ENCODE measurements at regions not wholly inside any gene's neighbourhood (a gene's known extent, or its start where the extent isn't known, plus 50 kb on each side); places are given as distances from the start of the nearest gene placed in this dataset.

GRCh38 chr21:26297851-26298250 lies 127.3 kb upstream of the APP start:
- H3F3A ChIP-seq (ENCODE audit: insufficient read depth) = no peaks in the 10 kb centered on the region
- no peaks in the 10 kb centered on the region for H3K9me2 ChIP-seq (ENCODE audit: insufficient read depth)
- no peaks in the 10 kb centered on the region for H3K79me2 ChIP-seq (ENCODE audit: insufficient read depth)
- no peak overlapping the region for H2AFZ ChIP-seq
- H3K4me1 ChIP-seq (ENCODE audit: insufficient read depth) = no peaks in the 10 kb centered on the region
- in situ Hi-C loops (cut with MboI) = no loop called here
- H3K36me3 ChIP-seq (ENCODE audit: low read depth) = no peaks in the 10 kb centered on the region
- H3K9me3 ChIP-seq (ENCODE audit: low read depth) = peaks cover 4% of the 10 kb centered on the region
- TF ChIP-seq EZH2phosphoT487 (IDR thresholded peaks at IDR 0.05; ENCODE audit: insufficient read depth, low read depth) = no peak
- no peak for TF ChIP-seq EZH2 (IDR thresholded peaks at IDR 0.05; ENCODE audit: insufficient read depth, poor library complexity, severe bottlenecking)
- H4K20me1 ChIP-seq (ENCODE audit: insufficient read depth) = no peaks in the 10 kb centered on the region
- H3K9ac ChIP-seq = no peak overlapping the region
- H3K27ac ChIP-seq = no peak overlapping the region
- H3K4me2 ChIP-seq (ENCODE audit: unreplicated experiment) = no peak overlapping the region
- H3K27me3 ChIP-seq (replicated peaks; ENCODE audit: insufficient read depth) = no peaks in the 10 kb centered on the region
- H3K4me3 ChIP-seq = no peak overlapping the region
- peak; percentile 41 for DNase-seq

- H3K4me2 ChIP-seq (ENCODE audit: unreplicated experiment) = no peak overlapping the region
- WGBS, 2 experiments (ENCODE audit: low coverage in 1 of 2, low lambda C conversion rate in 2 of 2, missing lambda C conversion rate in 2 of 2) = 14 to 23% methylated on average over 3 of the region's 3 CpGs
- H3K27ac ChIP-seq = no peak overlapping the region
- H3F3A ChIP-seq (ENCODE audit: insufficient read depth) = no peaks in the 10 kb centered on the region
- peaks cover 4% of the 10 kb centered on the region for H3K9me3 ChIP-seq (ENCODE audit: low read depth)
- TF ChIP-seq EZH2 (IDR thresholded peaks at IDR 0.05; ENCODE audit: insufficient read depth, poor library complexity, severe bottlenecking) (no peak), EZH2phosphoT487 (IDR thresholded peaks at IDR 0.05; ENCODE audit: insufficient read depth, low read depth) (no peak)
- H3K79me2 ChIP-seq (ENCODE audit: insufficient read depth) = no peaks in the 10 kb centered on the region
- no peaks in the 10 kb centered on the region for H3K4me1 ChIP-seq (ENCODE audit: insufficient read depth)
- no peaks in the 10 kb centered on the region for H3K27me3 ChIP-seq (replicated peaks; ENCODE audit: insufficient read depth)
- no peak for DNase-seq
- in situ Hi-C loops (cut with MboI) = no loop called here
- no peaks in the 10 kb centered on the region for H3K36me3 ChIP-seq (ENCODE audit: low read depth)
- no peaks in the 10 kb centered on the region for H4K20me1 ChIP-seq (ENCODE audit: insufficient read depth)
- no peak overlapping the region for H3K9ac ChIP-seq
- H2AFZ ChIP-seq = no peak overlapping the region
- no peaks in the 10 kb centered on the region for H3K9me2 ChIP-seq (ENCODE audit: insufficient read depth)
- no peak overlapping the region for H3K4me3 ChIP-seq
Observed at GRCh38 chr21:26293141-26293946, 122.8 kb upstream of the APP start.

- TF ChIP-seq EZH2 (IDR thresholded peaks at IDR 0.05; ENCODE audit: insufficient read depth, poor library complexity, severe bottlenecking) = no peak
- no peak for TF ChIP-seq EZH2phosphoT487 (IDR thresholded peaks at IDR 0.05; ENCODE audit: insufficient read depth, low read depth)
- in situ Hi-C loops (cut with MboI) = no loop called here
- WGBS, 2 experiments (ENCODE audit: low coverage in 1 of 2, low lambda C conversion rate in 2 of 2, missing lambda C conversion rate in 2 of 2) = 46 to 56% methylated on average over 1 of the region's 1 CpG
- Histone ChIP-seq H3K4me2 (ENCODE audit: unreplicated experiment) (no peak overlapping the region), H3K79me2 (ENCODE audit: insufficient read depth) (no peaks in the 10 kb centered on the region), H3K4me1 (ENCODE audit: insufficient read depth) (no peaks in the 10 kb centered on the region), H4K20me1 (ENCODE audit: insufficient read depth) (no peaks in the 10 kb centered on the region), H2AFZ (no peak overlapping the region), H3K9me3 (ENCODE audit: low read depth) (no peaks in the 10 kb centered on the region), H3K27ac (no peak overlapping the region), H3K4me3 (no peak overlapping the region), H3F3A (ENCODE audit: insufficient read depth) (no peaks in the 10 kb centered on the region), H3K9me2 (ENCODE audit: insufficient read depth) (no peaks in the 10 kb centered on the region), H3K36me3 (ENCODE audit: low read depth) (no peaks in the 10 kb centered on the region), H3K9ac (no peak overlapping the region), H3K27me3 (replicated peaks; ENCODE audit: insufficient read depth) (no peaks in the 10 kb centered on the region)
- DNase-seq = no peak
Observed at GRCh38 chr21:26288026-26288425, 117.5 kb upstream of the APP start.

GRCh38 chr21:26284531-26284930 lies 114.0 kb upstream of the APP start:
- H3K27me3 ChIP-seq (replicated peaks; ENCODE audit: insufficient read depth) = peaks cover 11% of the 10 kb centered on the region
- H3K9me2 ChIP-seq (ENCODE audit: insufficient read depth) = no peaks in the 10 kb centered on the region
- 32% methylated on average over 1 of the region's 1 CpG for WGBS, 2 experiments (ENCODE audit: low coverage in 1 of 2, low lambda C conversion rate in 2 of 2, missing lambda C conversion rate in 2 of 2)
- H3K4me1 ChIP-seq (ENCODE audit: insufficient read depth) = no peaks in the 10 kb centered on the region
- DNase-seq = no peak
- H3K4me3 ChIP-seq = no peak overlapping the region
- H3K79me2 ChIP-seq (ENCODE audit: insufficient read depth) = no peaks in the 10 kb centered on the region
- in situ Hi-C loops (cut with MboI) = no loop called here
- TF ChIP-seq EZH2phosphoT487 (IDR thresholded peaks at IDR 0.05; ENCODE audit: insufficient read depth, low read depth) = no peak
- TF ChIP-seq EZH2 (IDR thresholded peaks at IDR 0.05; ENCODE audit: insufficient read depth, poor library complexity, severe bottlenecking) = no peak
- no peak overlapping the region for H3K9ac ChIP-seq
- no peak overlapping the region for H3K4me2 ChIP-seq (ENCODE audit: unreplicated experiment)
- no peaks in the 10 kb centered on the region for H3K9me3 ChIP-seq (ENCODE audit: low read depth)
- H4K20me1 ChIP-seq (ENCODE audit: insufficient read depth) = no peaks in the 10 kb centered on the region
- no peaks in the 10 kb centered on the region for H3F3A ChIP-seq (ENCODE audit: insufficient read depth)
- H3K36me3 ChIP-seq (ENCODE audit: low read depth) = no peaks in the 10 kb centered on the region
- H2AFZ ChIP-seq = no peak overlapping the region
- no peak overlapping the region for H3K27ac ChIP-seq
